ENCODE measurements at regions not wholly inside any gene's neighbourhood (a gene's known extent, or its start where the extent isn't known, plus 50 kb on each side); places are given as distances from the start of the nearest gene placed in this dataset.

GRCh38 chr5:93346301-93346700 lies 234.7 kb downstream of the NR2F1-AS1 start:
- TF ChIP-seq POLR2AphosphoS5 (IDR thresholded peaks at IDR 0.05; ENCODE audit: insufficient read depth, low read depth, low read length) (no peak), EZH2 (IDR thresholded peaks at IDR 0.05; ENCODE audit: borderline replicate concordance, low read depth, low read length, severe bottlenecking) (no peak), CTCF (IDR thresholded peaks at IDR 0.05; ENCODE audit: extremely low read depth in 1 of 2, insufficient read depth in 1 of 2, low read depth in 1 of 2, low read length in 2 of 2) (no peak), POLR2A (IDR thresholded peaks at IDR 0.05; ENCODE audit: low read depth, low read length) (no peak), FOS (IDR thresholded peaks at IDR 0.05; ENCODE audit: borderline replicate concordance, insufficient read depth, low read length) (no peak), JUN (IDR thresholded peaks at IDR 0.05; ENCODE audit: borderline replicate concordance, insufficient read depth, insufficient read length, low read depth) (no peak), GATA2 (IDR thresholded peaks at IDR 0.05; ENCODE audit: insufficient read depth, insufficient read length, low read depth, low read length) (no peak)

All from endothelial cell of umbilical vein (primary cell).